Activated CD8-positive, alpha-beta T cell treated with anti-CD3 and anti-CD28 coated beads for 36 hours (primary cell): ENCODE measurements at regions not wholly inside any gene's neighbourhood (a gene's known extent, or its start where the extent isn't known, plus 50 kb on each side); places are given as distances from the start of the nearest gene placed in this dataset.

Experiments used
- ATAC-seq: fragments of 200-7000 bp; cut with Tn5 transposase; one replicate; pipeline ENCODE4 v1.10.0; 2021; ENCODE audit warnings: mild to moderate bottlenecking, moderate library complexity
- CTCF ChIA-PET: fragments of 350-600 bp; sonication (Branson Sonifier 250); formaldehyde crosslinking; loops from one replicate; lab custom pipeline; 2021; ENCODE audit warnings: antibody characterized with exemption; lab: Charles Lee
- POLR2A ChIA-PET: fragments of 350-600 bp; sonication (Branson Sonifier 250); formaldehyde crosslinking; loops from one replicate; lab custom pipeline; 2021; ENCODE audit warnings: antibody characterized with exemption; lab: Charles Lee
- DNase-seq: peaks from one replicate; pipeline ENCODE4 v3.0.0-alpha.2; 2020
- H3K27ac Mint-ChIP-seq: one replicate; pipeline ENCODE4 v1.8.0; 2021; ENCODE audit warnings: mild to moderate bottlenecking, mixed read lengths
- H3K27me3 Mint-ChIP-seq: one replicate; pipeline ENCODE4 v1.8.0; 2021; ENCODE audit warnings: mixed read lengths
- H3K36me3 Mint-ChIP-seq: one replicate; pipeline ENCODE4 v1.8.0; 2021; ENCODE audit warnings: low read depth, mixed read lengths
- H3K4me1 Mint-ChIP-seq: one replicate; pipeline ENCODE4 v1.8.0; 2021; ENCODE audit warnings: low read depth, mixed read lengths
- H3K4me3 Mint-ChIP-seq: one replicate; pipeline ENCODE4 v1.8.0; 2021; ENCODE audit warnings: mild to moderate bottlenecking, moderate library complexity, mixed read lengths
- H3K9me3 Mint-ChIP-seq: one replicate; pipeline ENCODE4 v1.8.0; 2021; ENCODE audit warnings: mixed read lengths
- intact Hi-C: fragments of 100-400 bp; cut with micrococcal nuclease; formaldehyde crosslinking; loops from one replicate; pipeline ENCODE4 v1.10.0; 2022
- TF ChIP-seq, protein P1 (sequence below): fragments of 200-600 bp; IDR thresholded peaks from one replicate; pipeline ENCODE4 v1.8.0; 2022; ENCODE audit warnings: antibody characterized with exemption, mild to moderate bottlenecking

DNA sequence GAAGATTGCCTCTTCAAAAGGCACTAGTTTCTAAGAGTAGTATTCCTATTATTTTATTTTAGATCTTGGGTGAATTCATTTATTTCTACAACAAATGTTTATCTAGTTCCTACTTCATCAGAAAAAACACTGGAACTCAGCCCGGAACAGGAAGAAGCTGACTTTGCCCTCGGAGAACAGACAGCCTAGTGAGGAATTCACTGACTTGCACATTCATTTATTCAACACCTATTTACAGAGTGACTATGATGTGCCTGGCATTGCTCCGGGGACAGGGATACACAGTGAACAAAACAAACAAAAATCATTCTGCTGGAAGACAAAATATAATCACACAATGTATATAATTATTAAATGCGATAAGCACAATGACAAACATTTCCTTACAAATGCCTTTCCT, 54.4 kb upstream of the SDK1 start:
- no peak overlapping the region for H3K4me3 Mint-ChIP-seq
- no peaks in the 10 kb centered on the region for H3K27me3 Mint-ChIP-seq
- no peak overlapping the region for H3K27ac Mint-ChIP-seq
- peaks cover 8% of the 10 kb centered on the region for H3K9me3 Mint-ChIP-seq
- TF ChIP-seq, protein P1, sequence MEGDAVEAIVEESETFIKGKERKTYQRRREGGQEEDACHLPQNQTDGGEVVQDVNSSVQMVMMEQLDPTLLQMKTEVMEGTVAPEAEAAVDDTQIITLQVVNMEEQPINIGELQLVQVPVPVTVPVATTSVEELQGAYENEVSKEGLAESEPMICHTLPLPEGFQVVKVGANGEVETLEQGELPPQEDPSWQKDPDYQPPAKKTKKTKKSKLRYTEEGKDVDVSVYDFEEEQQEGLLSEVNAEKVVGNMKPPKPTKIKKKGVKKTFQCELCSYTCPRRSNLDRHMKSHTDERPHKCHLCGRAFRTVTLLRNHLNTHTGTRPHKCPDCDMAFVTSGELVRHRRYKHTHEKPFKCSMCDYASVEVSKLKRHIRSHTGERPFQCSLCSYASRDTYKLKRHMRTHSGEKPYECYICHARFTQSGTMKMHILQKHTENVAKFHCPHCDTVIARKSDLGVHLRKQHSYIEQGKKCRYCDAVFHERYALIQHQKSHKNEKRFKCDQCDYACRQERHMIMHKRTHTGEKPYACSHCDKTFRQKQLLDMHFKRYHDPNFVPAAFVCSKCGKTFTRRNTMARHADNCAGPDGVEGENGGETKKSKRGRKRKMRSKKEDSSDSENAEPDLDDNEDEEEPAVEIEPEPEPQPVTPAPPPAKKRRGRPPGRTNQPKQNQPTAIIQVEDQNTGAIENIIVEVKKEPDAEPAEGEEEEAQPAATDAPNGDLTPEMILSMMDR: no peak
- no peak for ATAC-seq
- POLR2A ChIA-PET: no interaction called here
- no peaks in the 10 kb centered on the region for H3K36me3 Mint-ChIP-seq
- DNase-seq: no peak
- intact Hi-C loops: no loop called here
- no peaks in the 10 kb centered on the region for H3K4me1 Mint-ChIP-seq
- CTCF ChIA-PET: no interaction called here

DNA sequence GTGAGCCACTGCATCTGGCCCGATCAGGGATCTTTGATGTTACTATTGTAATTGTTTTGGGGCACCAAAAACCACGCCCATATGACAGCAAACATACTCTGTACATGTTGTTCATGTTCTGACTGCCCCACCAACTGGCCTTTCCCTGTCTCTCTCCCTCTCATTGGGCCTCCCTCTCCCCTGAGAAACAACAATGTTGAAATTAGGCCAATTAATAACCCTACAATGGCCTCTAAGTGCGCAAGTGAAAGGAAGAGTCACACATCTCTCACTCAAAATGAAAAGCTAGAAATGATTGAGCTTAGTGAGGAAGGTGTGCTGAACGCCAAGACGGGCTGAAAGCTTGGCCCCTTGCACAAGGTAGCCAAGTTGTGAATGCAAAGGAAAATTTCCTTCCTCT, 50.3 kb upstream of the SDK1 start:
- ATAC-seq (peak; percentile 65), DNase-seq (peak; percentile 11)
- intact Hi-C loops: no loop called here
- TF ChIP-seq, protein P1: no peak
- Mint-ChIP-seq H3K36me3 (no peaks in the 10 kb centered on the region), H3K9me3 (peaks cover 8% of the 10 kb centered on the region), H3K27ac (no peak overlapping the region), H3K4me1 (no peaks in the 10 kb centered on the region), H3K27me3 (peaks cover 2% of the 10 kb centered on the region), H3K4me3 (no peak overlapping the region)
- CTCF ChIA-PET: interaction anchor here (1.0 kb wide), 1 partner anchor 50 kb away, joined by 3 read pairs; no protein-coding TSS in a partner anchor
- POLR2A ChIA-PET: interaction anchor here (1.3 kb wide), 1 partner anchor 8 kb away, joined by 4 read pairs; no protein-coding TSS in a partner anchor
